ENCODE measurements at regions not wholly inside any gene's neighbourhood (a gene's known extent, or its start where the extent isn't known, plus 50 kb on each side); places are given as distances from the start of the nearest gene placed in this dataset.
"Not testable (repeated sequence)": the region's sequence is repeated elsewhere in the genome, so short reads cannot be mapped to it uniquely, and the experiment has no call there.

DNA sequence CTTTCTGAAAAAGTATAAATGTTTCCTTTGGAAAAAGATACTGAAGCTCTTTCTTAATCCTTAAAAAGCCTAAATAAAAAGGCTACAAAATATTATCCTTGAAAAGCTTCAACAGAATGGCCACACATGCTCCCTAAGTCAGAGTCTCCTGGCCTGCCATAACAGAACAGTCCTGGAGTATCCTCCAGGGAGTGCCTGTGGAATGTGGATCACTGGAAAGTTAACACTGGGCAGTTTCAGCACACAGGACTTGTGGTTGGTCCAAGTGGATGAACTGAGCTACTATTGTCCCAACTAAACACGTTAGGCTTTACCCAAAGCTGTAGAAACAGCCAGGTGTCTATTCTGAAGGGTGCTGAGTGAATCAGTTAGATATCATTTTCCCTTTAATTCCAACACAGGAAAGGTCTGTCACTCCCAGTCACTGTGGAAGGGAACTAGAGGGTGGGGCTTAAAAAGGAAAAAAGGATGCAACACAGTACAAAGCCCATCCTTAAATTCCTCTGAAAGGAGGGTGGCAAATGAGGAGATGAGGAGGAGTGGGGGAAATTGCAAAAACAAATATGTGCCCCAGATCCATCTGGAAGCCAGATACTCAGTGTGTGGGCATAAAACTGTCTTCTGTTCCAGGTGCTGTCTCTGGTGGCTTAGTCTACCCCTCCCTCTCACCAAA lies 196.3 kb upstream of the SPAG17 start:
- H3K4me3 ChIP-seq (replicated peaks in 1 of 3; ENCODE audit: insufficient read depth in 1 of 3, low read depth in 2 of 3, low read length in 3 of 3), result no peak overlapping the region
- H3K4me1 ChIP-seq (ENCODE audit: insufficient read depth, low read length), result no peaks in the 10 kb centered on the region
- H3K36me3 ChIP-seq (replicated peaks in 1 of 2; ENCODE audit: control insufficient read depth in 1 of 2, insufficient read depth in 2 of 2, low read length in 2 of 2), result no peaks in the 10 kb centered on the region
- DNase-seq (ENCODE audit: low spot score) (no peak), ATAC-seq (no peak), FAIRE-seq (no peak)
- WGBS (ENCODE audit: low lambda C conversion rate), result 0% methylated on average over 1 of the region's 1 CpG
- POLR2A ChIA-PET, result no interaction called here
- no peak overlapping the region for H3K27ac ChIP-seq (ENCODE audit: extremely low read length, insufficient read depth, low read length)
- intact Hi-C loops (cut with micrococcal nuclease; ENCODE audit: unreplicated experiment) (loop anchor here (2.0 kb wide), 1 partner anchor 43 kb away; no protein-coding TSS in a partner anchor), in situ Hi-C loops (cut with HindIII; ENCODE audit: extremely low pct_ligation_motif_present, low pct_unique_long_range_greater_than_20kb) (no loop called here)
- H3K27me3 ChIP-seq (ENCODE audit: control insufficient read depth in 1 of 2, insufficient read depth in 2 of 2, low read length in 2 of 2), result no peaks in the 10 kb centered on the region
- H3K4me2 ChIP-seq (ENCODE audit: low read depth, low read length), result no peak overlapping the region
- no peak overlapping the region for H2AFZ ChIP-seq (ENCODE audit: low read length)
- TF ChIP-seq NAIF1 (CRISPR knock-in tag; IDR thresholded peaks at IDR 0.05; ENCODE audit: borderline replicate concordance), result no peak
- TF ChIP-seq, protein P1, sequence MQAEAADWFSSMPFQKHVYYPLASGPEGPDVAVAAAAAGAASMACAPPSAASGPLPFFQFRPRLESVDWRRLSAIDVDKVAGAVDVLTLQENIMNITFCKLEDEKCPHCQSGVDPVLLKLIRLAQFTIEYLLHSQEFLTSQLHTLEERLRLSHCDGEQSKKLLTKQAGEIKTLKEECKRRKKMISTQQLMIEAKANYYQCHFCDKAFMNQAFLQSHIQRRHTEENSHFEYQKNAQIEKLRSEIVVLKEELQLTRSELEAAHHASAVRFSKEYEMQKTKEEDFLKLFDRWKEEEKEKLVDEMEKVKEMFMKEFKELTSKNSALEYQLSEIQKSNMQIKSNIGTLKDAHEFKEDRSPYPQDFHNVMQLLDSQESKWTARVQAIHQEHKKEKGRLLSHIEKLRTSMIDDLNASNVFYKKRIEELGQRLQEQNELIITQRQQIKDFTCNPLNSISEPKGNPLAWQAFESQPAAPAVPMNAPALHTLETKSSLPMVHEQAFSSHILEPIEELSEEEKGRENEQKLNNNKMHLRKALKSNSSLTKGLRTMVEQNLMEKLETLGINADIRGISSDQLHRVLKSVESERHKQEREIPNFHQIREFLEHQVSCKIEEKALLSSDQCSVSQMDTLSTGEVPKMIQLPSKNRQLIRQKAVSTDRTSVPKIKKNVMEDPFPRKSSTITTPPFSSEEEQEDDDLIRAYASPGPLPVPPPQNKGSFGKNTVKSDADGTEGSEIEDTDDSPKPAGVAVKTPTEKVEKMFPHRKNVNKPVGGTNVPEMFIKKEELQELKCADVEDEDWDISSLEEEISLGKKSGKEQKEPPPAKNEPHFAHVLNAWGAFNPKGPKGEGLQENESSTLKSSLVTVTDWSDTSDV (CRISPR knock-in tag; IDR thresholded peaks at IDR 0.05), result no peak
- TF ChIP-seq ZNF138 (CRISPR knock-in tag; IDR thresholded peaks at IDR 0.05; ENCODE audit: low read depth), result no peak
- no peak for TF ChIP-seq MTA1 (CRISPR knock-in tag; IDR thresholded peaks at IDR 0.05; ENCODE audit: borderline replicate concordance)
- TF ChIP-seq NRL (CRISPR knock-in tag; IDR thresholded peaks at IDR 0.05; ENCODE audit: borderline replicate concordance), result no peak
- TF ChIP-seq PTBP1 (IDR thresholded peaks at IDR 0.05; ENCODE audit: low read depth, low read length, poor library complexity, severe bottlenecking), result no peak
- TF ChIP-seq ARNTL (CRISPR knock-in tag; IDR thresholded peaks at IDR 0.05), result no peak
- BruUV-seq (replicated peaks), result no TSS peak
- peaks cover 18% of the 10 kb centered on the region for H3K9me3 ChIP-seq (ENCODE audit: low read length)
- CTCF ChIA-PET (ENCODE audit: low intra/inter-chr PET ratio, low total read pairs), result no interaction called here
- no peaks in the 10 kb centered on the region for H4K20me1 ChIP-seq (ENCODE audit: insufficient read depth, low read length)
- H3K79me2 ChIP-seq (ENCODE audit: insufficient read depth, low read length), result no peaks in the 10 kb centered on the region
- no peak overlapping the region for H3K9ac ChIP-seq (ENCODE audit: insufficient read depth, low read depth, low read length)

DNA sequence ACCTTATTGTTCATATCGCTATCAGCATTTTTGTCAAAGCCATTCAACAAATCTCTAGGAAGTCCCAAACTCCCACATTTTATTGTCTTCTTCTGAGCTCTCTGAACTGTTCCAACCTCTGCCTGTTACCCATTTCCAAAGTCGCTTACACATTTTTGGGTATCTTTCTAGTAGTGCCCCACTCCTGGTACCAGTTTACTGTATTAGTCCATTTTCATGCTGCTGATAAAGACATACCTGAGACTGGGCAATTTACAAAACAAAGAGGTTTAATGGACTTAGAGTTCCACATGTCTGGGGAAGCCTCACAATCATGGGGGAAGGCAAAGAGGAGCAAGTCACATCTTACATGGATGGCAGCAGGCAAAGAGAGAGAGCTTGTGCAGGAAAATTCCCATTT lies 192.2 kb upstream of the SPAG17 start:
- H3K27me3 ChIP-seq (ENCODE audit: control insufficient read depth in 1 of 2, insufficient read depth in 2 of 2, low read length in 2 of 2); POLR2A ChIA-PET; H4K20me1 ChIP-seq (ENCODE audit: insufficient read depth, low read length); H3K4me1 ChIP-seq (ENCODE audit: insufficient read depth, low read length); H2AFZ ChIP-seq (ENCODE audit: low read length); intact Hi-C loops (cut with micrococcal nuclease; ENCODE audit: unreplicated experiment); H3K9ac ChIP-seq (ENCODE audit: insufficient read depth, low read depth, low read length); H3K4me3 ChIP-seq (replicated peaks in 1 of 3; ENCODE audit: insufficient read depth in 1 of 3, low read depth in 2 of 3, low read length in 3 of 3); ATAC-seq; H3K79me2 ChIP-seq (ENCODE audit: insufficient read depth, low read length); in situ Hi-C loops (cut with HindIII; ENCODE audit: extremely low pct_ligation_motif_present, low pct_unique_long_range_greater_than_20kb); CTCF ChIA-PET (ENCODE audit: low intra/inter-chr PET ratio, low total read pairs); H3K4me2 ChIP-seq (ENCODE audit: low read depth, low read length); DNase-seq (ENCODE audit: low spot score); FAIRE-seq; H3K27ac ChIP-seq (ENCODE audit: extremely low read length, insufficient read depth, low read length); H3K36me3 ChIP-seq (replicated peaks in 1 of 2; ENCODE audit: control insufficient read depth in 1 of 2, insufficient read depth in 2 of 2, low read length in 2 of 2); BruUV-seq (replicated peaks): not testable (repeated sequence)
- peaks cover 55% of the 10 kb centered on the region for H3K9me3 ChIP-seq (ENCODE audit: low read length)
- 10% methylated on average over 2 of the region's 2 CpGs for WGBS (ENCODE audit: low lambda C conversion rate)
